ENCODE measurements at regions not wholly inside any gene's neighbourhood (a gene's known extent, or its start where the extent isn't known, plus 50 kb on each side); places are given as distances from the start of the nearest gene placed in this dataset.

DNA sequence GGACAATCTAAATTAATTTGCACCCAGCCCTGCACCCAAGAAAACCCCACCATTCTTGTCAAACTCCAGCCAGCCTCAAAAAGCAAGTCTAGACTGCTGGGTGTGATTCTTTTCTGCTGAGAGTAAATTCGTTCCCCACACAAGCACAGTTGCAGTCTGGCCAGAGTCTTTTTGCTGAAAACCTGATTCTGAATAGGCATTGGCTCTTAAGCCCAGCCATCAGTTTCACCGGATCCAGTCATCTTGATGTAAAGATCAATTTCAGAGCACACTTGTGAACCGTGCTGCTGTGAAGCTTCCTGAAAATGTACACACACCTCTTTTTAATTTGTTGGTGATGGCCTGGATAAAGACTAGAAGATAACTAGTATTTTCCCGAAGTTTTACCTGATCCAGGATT lies 159.4 kb upstream of the GGTLC1 start:
- WGBS, 2 donors, result 67 to 71% methylated on average over 4 of the region's 4 CpGs
- DNase-seq (ENCODE audit: low spot score in 2 of 2), result no peak
- TF ChIP-seq EP300 (IDR thresholded peaks at IDR 0.05) (no peak), POLR2A (IDR thresholded peaks at IDR 0.05) (no peak)
- TF ChIP-seq, protein P1, sequence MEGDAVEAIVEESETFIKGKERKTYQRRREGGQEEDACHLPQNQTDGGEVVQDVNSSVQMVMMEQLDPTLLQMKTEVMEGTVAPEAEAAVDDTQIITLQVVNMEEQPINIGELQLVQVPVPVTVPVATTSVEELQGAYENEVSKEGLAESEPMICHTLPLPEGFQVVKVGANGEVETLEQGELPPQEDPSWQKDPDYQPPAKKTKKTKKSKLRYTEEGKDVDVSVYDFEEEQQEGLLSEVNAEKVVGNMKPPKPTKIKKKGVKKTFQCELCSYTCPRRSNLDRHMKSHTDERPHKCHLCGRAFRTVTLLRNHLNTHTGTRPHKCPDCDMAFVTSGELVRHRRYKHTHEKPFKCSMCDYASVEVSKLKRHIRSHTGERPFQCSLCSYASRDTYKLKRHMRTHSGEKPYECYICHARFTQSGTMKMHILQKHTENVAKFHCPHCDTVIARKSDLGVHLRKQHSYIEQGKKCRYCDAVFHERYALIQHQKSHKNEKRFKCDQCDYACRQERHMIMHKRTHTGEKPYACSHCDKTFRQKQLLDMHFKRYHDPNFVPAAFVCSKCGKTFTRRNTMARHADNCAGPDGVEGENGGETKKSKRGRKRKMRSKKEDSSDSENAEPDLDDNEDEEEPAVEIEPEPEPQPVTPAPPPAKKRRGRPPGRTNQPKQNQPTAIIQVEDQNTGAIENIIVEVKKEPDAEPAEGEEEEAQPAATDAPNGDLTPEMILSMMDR (IDR thresholded peaks at IDR 0.05), result no peak
- H3K4me1 ChIP-seq, result no peaks in the 10 kb centered on the region
- H3K9me3 ChIP-seq, result peaks cover 0 to 3% (median 0%) of the 10 kb centered on the region in 4 donors
- H3K4me3 ChIP-seq, result no peak overlapping the region
- H3K36me3 ChIP-seq, result no peaks in the 10 kb centered on the region
- H3K27ac ChIP-seq, result no peak overlapping the region
- no peaks in the 10 kb centered on the region for H3K27me3 ChIP-seq

DNA sequence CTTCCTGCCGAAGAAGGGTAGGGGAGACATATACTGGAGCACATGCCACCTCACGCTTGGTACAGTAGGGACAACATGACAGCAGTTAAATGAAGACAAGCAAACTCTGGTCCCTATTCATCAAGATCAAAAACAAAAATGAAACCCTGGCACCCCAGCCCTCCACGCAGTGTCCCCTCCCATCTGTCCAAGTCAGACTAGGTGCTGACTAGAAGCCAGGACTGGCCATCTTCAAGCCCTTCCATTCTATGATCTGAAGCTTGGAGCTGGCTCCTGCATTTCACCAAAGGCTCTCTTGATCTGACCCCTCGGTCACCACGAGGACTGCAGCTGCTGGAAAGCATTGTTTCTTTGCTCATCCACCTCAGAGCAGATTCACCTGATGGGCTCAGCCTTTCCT lies 158.9 kb upstream of the GGTLC1 start:
- Histone ChIP-seq H3K9me3 (peaks cover 0 to 3% (median 0%) of the 10 kb centered on the region in 4 donors), H3K27me3 (no peaks in the 10 kb centered on the region), H3K36me3 (no peaks in the 10 kb centered on the region), H3K27ac (no peak overlapping the region), H3K4me1 (no peaks in the 10 kb centered on the region), H3K4me3 (no peak overlapping the region)
- no peak for TF ChIP-seq POLR2A (IDR thresholded peaks at IDR 0.05)
- TF ChIP-seq EP300 (IDR thresholded peaks at IDR 0.05), result no peak
- TF ChIP-seq, protein P1 (IDR thresholded peaks at IDR 0.05), result no peak
- no peak for DNase-seq (ENCODE audit: low spot score in 2 of 2)
- whole genome bisulfite sequencing, 2 donors, result 82 to 86% methylated on average over 5 of the region's 5 CpGs

DNA sequence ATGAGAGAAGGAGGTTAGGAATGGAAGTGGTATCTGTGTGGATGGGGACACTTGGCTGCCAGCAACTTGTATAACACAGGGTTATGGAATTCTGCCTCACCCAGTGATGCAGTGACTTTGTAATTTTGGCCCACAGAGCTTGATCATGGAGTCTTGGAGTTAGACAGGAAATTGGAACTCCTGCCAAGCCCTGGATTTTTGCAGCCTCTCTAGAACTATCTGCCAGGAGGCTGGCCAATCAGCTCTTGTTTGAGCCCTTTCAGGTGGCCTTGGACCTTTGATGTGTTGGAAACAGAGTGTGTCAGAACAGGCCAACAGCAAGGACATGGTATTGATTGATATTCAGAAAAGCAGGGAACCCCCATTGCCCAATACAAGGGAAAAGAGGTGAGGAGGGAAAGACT lies 157.7 kb upstream of the GGTLC1 start:
- Histone ChIP-seq H3K4me3 (no peak overlapping the region), H3K27me3 (no peaks in the 10 kb centered on the region), H3K27ac (no peak overlapping the region), H3K4me1 (no peaks in the 10 kb centered on the region), H3K36me3 (no peaks in the 10 kb centered on the region), H3K9me3 (peaks cover 0 to 9% (median 0%) of the 10 kb centered on the region in 4 donors)
- DNase-seq (ENCODE audit: low spot score in 2 of 2), result no peak
- no peak for TF ChIP-seq POLR2A (IDR thresholded peaks at IDR 0.05)
- TF ChIP-seq, protein P1 (IDR thresholded peaks at IDR 0.05), result no peak
- TF ChIP-seq EP300 (IDR thresholded peaks at IDR 0.05), result no peak

DNA sequence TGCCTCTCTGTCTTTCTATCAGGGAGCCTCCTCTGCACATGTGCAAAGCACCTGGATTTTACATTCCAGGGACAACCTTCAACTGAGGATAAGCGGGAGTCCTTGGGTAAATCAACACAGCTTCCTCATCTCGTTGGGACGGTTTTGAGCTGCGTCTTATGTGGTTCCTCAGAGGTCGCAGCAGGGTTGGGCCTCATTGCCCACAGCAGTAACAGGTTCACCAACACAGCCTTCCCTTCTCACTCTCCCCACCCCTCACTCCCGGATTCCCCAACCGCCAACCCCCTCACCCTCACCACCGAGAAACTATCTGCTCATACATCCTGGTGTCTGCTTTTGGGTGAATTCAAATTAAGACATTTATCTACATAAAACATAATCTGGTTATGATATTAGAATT lies 155.8 kb upstream of the GGTLC1 start:
- no peak overlapping the region for H3K4me3 ChIP-seq
- no peaks in the 10 kb centered on the region for H3K27me3 ChIP-seq
- peaks cover 0 to 19% (median 0%) of the 10 kb centered on the region in 4 donors for H3K9me3 ChIP-seq
- TF ChIP-seq EP300 (IDR thresholded peaks at IDR 0.05) (no peak), POLR2A (IDR thresholded peaks at IDR 0.05) (no peak)
- TF ChIP-seq, protein P1 (IDR thresholded peaks at IDR 0.05), result no peak
- no peaks in the 10 kb centered on the region for H3K4me1 ChIP-seq
- H3K36me3 ChIP-seq, result no peaks in the 10 kb centered on the region
- no peak for DNase-seq (ENCODE audit: low spot score in 2 of 2)
- no peak overlapping the region for H3K27ac ChIP-seq
- WGBS, 2 donors, result 76 to 77% methylated on average over 8 of the region's 8 CpGs

DNA sequence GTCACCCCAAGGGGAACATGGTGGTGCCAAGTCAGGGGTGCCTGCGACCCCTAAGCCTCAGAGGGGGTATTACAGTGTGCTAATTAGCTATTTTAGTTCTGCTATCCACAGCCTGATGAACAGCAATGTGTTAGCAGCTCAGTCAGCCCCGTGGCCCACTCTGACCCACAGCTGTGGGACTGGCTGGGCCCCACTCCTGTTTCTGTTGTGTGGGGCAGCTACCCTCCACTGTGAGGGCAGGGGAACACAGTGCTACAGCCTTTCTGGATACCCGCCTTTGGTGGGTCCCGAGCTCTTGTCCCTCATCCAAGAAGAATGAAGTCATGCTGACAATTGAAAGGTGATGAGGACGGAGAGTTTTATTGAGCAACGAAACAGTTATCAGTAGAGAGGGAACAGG lies 152.5 kb upstream of the GGTLC1 start:
- Histone ChIP-seq H3K4me3 (no peak overlapping the region), H3K27ac (no peak overlapping the region), H3K27me3 (no peaks in the 10 kb centered on the region), H3K4me1 (no peaks in the 10 kb centered on the region), H3K36me3 (no peaks in the 10 kb centered on the region), H3K9me3 (peaks cover 0 to 16% (median 0%) of the 10 kb centered on the region in 4 donors)
- 82 to 84% methylated on average over 6 of the region's 6 CpGs for WGBS, 2 donors
- no peak for DNase-seq (ENCODE audit: low spot score in 2 of 2)
- TF ChIP-seq, protein P1 (IDR thresholded peaks at IDR 0.05), result no peak
- no peak for TF ChIP-seq POLR2A (IDR thresholded peaks at IDR 0.05)
- TF ChIP-seq EP300 (IDR thresholded peaks at IDR 0.05), result no peak

Measured in tibial nerve (tissue), 4 donors.